GM12878 (cell line): ENCODE measurements at regions not wholly inside any gene's neighbourhood (a gene's known extent, or its start where the extent isn't known, plus 50 kb on each side); places are given as distances from the start of the nearest gene placed in this dataset.
A peak's percentile ranks its signal among the peaks of the same experiment; 100 is the strongest.

ENCODE experiments used
- CEBPB ChIP-seq, 2 experiments: fragments of 150-350 bp in 1 of 2; IDR thresholded peaks; 2 replicates each; pipeline ENCODE4 v1.6.1; 2012 to 2014; ENCODE audit warnings: low read depth in 2 of 2, low read length in 2 of 2, borderline replicate concordance in 1 of 2, inconsistent platforms in 1 of 2
- E2F4 ChIP-seq: IDR thresholded peaks from 2 replicates; pipeline ENCODE4 v1.6.1; 2012; ENCODE audit warnings: low read depth, low read length, improper control_type of control experiment
- E2F8 ChIP-seq: fragments of 450-650 bp; IDR thresholded peaks from 2 replicates; pipeline ENCODE4 v1.6.1; 2018; ENCODE audit warnings: mild to moderate bottlenecking, low read depth, moderate library complexity; ENCODE audit not compliant: partially characterized antibody
- E4F1 ChIP-seq: fragments of 450-650 bp; IDR thresholded peaks from 2 replicates; pipeline ENCODE4 v1.6.1; 2018; ENCODE audit warnings: borderline replicate concordance, mild to moderate bottlenecking; ENCODE audit not compliant: partially characterized antibody
- ETV6 ChIP-seq, 2 experiments: fragments of 450-650 bp in 1 of 2; IDR thresholded peaks in 1 of 2; conservative IDR thresholded peaks in 1 of 2; 2 replicates each; pipeline ENCODE4 v1.6.1; 2014; ENCODE audit warnings: antibody characterized with exemption in 1 of 2, borderline replicate concordance in 1 of 2, low read depth in 1 of 2, mild to moderate bottlenecking in 1 of 2, moderate library complexity in 1 of 2
- GABPA ChIP-seq: IDR thresholded peaks from 2 replicates; pipeline ENCODE4 v1.6.1; 2014; ENCODE audit warnings: antibody characterized with exemption, low read depth, mild to moderate bottlenecking, inconsistent platforms
- HDGF ChIP-seq: fragments of 450-650 bp; IDR thresholded peaks from 2 replicates; pipeline ENCODE4 v1.6.1; 2016; ENCODE audit warnings: antibody characterized with exemption
- JUNB ChIP-seq: IDR thresholded peaks from 2 replicates; pipeline ENCODE4 v1.6.1; 2016; ENCODE audit warnings: antibody characterized with exemption, mild to moderate bottlenecking
- MEF2A ChIP-seq: IDR thresholded peaks from 2 replicates; pipeline ENCODE4 v1.6.1; 2011; ENCODE audit warnings: low read depth, mild to moderate bottlenecking, low read length, moderate library complexity; ENCODE audit not compliant: insufficient read depth
- MXI1 ChIP-seq: fragments of 150-350 bp; IDR thresholded peaks from 2 replicates; pipeline ENCODE4 v1.6.1; 2011; ENCODE audit warnings: low read depth, mild to moderate bottlenecking, inconsistent platforms, low read length, improper control_type of control experiment
- NR2C1 ChIP-seq: fragments of 450-650 bp; IDR thresholded peaks from 2 replicates; pipeline ENCODE4 v1.6.1; 2017; ENCODE audit warnings: antibody characterized with exemption, mild to moderate bottlenecking, moderate library complexity
- NR2C2 ChIP-seq: IDR thresholded peaks from 2 replicates; pipeline ENCODE4 v1.6.1; 2011; ENCODE audit warnings: borderline replicate concordance, low read depth; ENCODE audit not compliant: control insufficient read depth, insufficient read length
- PBX3 ChIP-seq: IDR thresholded peaks from 2 replicates; pipeline ENCODE4 v1.6.1; 2011; ENCODE audit warnings: mild to moderate bottlenecking, low read depth, low read length, moderate library complexity; ENCODE audit not compliant: insufficient replicate concordance
- PML ChIP-seq: IDR thresholded peaks from 2 replicates; pipeline ENCODE4 v1.6.1; 2012; ENCODE audit warnings: low read length, inconsistent platforms
- SIX5 ChIP-seq: IDR thresholded peaks from 2 replicates; pipeline ENCODE4 v1.6.1; 2011; ENCODE audit warnings: mild to moderate bottlenecking, low read depth, low read length, moderate library complexity; ENCODE audit not compliant: severe bottlenecking
- SKIL ChIP-seq: fragments of 450-650 bp; IDR thresholded peaks from 2 replicates; pipeline ENCODE4 v1.6.1; 2017; ENCODE audit warnings: mild to moderate bottlenecking, low read depth, inconsistent platforms; ENCODE audit not compliant: poor library complexity, severe bottlenecking
- SREBF2 ChIP-seq: IDR thresholded peaks from 2 replicates; pipeline ENCODE4 v1.6.1; 2012; ENCODE audit warnings: mild to moderate bottlenecking, low read length
- SRF ChIP-seq, 2 experiments: IDR thresholded peaks; 2 replicates each; pipeline ENCODE4 v1.6.1; 2011; ENCODE audit warnings: low read depth in 2 of 2, low read length in 2 of 2, mild to moderate bottlenecking in 1 of 2, moderate library complexity in 1 of 2
- TBL1XR1 ChIP-seq: IDR thresholded peaks from 2 replicates; pipeline ENCODE4 v1.6.1; 2012; ENCODE audit warnings: low read depth, low read length, improper control_type of control experiment
- TCF7 ChIP-seq: IDR thresholded peaks from 2 replicates; pipeline ENCODE4 v1.6.1; 2014; ENCODE audit warnings: antibody characterized with exemption, borderline replicate concordance
- ZSCAN29 ChIP-seq: fragments of 450-650 bp; IDR thresholded peaks from 2 replicates; pipeline ENCODE4 v1.6.1; 2017; ENCODE audit warnings: mild to moderate bottlenecking, moderate library complexity

- TF ChIP-seq SIX5 (no peak), PML (no peak), MEF2A (no peak), ZSCAN29 (no peak), TBL1XR1 (no peak), NR2C1 (no peak), E2F4 (no peak), E2F8 (no peak), ETV6 (conservative IDR thresholded peaks at IDR 0.05 in 1 of 2, IDR thresholded peaks at IDR 0.05 in 1 of 2; ENCODE audit: borderline replicate concordance in 1 of 2, low read depth in 1 of 2) (no peak), TCF7 (no peak), SRF (IDR thresholded peaks at IDR 0.05; ENCODE audit: low read depth in 2 of 2, low read length in 2 of 2) (no peak), CEBPB (IDR thresholded peaks at IDR 0.05; ENCODE audit: borderline replicate concordance in 1 of 2, low read depth in 2 of 2, low read length in 2 of 2) (no peak), E4F1 (no peak), SREBF2 (no peak), HDGF (no peak), NR2C2 (no peak), GABPA (no peak), PBX3 (no peak), JUNB (peak; percentile 68), MXI1 (no peak), SKIL (peak; percentile 18)
Observed at GRCh38 chr12:45669093-45669492, 60.4 kb upstream of the ARID2 start (continued).
